ENCODE measurements at regions not wholly inside any gene's neighbourhood (a gene's known extent, or its start where the extent isn't known, plus 50 kb on each side); places are given as distances from the start of the nearest gene placed in this dataset.

GRCh38 chr11:64499261-64500004 lies 56.3 kb upstream of the SLC22A11 start:
- Histone ChIP-seq H3K27me3 (ENCODE audit: control insufficient read depth in 2 of 2, insufficient read depth in 2 of 2, low read length in 2 of 2) (peaks cover 2 to 4% of the 10 kb centered on the region in 2 experiments; a peak in 1 of 5 replicates), H3K4me2 (ENCODE audit: insufficient read depth, low read length) (peak overlapping the region; percentile 54), H3K4me3 (peak overlapping the region; percentile 24; the same call in 1 of the 2 replicates), H3K27ac (ENCODE audit: extremely low read depth, low read depth, low read length) (peak overlapping the region; percentile 68), H2AFZ (ENCODE audit: low read depth, low read length) (peak overlapping the region; percentile 91), H4K20me1 (replicated peaks; ENCODE audit: control insufficient read depth, insufficient read depth, low read length) (no peaks in the 10 kb centered on the region), H3K79me2 (ENCODE audit: control insufficient read depth, insufficient read depth, low read length) (peaks cover 6% of the 10 kb centered on the region; the same call in 2 of the 3 replicates), H3K36me3 (ENCODE audit: control insufficient read depth, insufficient read depth, low read length) (no peaks in the 10 kb centered on the region), H3K9ac (ENCODE audit: insufficient read depth in 1 of 2, low read depth in 2 of 2, low read length in 2 of 2) (peak overlapping the region; percentile 57 to 79; a peak in 3 of 4 replicates), H3K4me1 (replicated peaks in 1 of 2; ENCODE audit: control insufficient read depth in 2 of 2, insufficient read depth in 2 of 2, low read length in 2 of 2) (peaks cover 12 to 23% of the 10 kb centered on the region in 2 experiments), H3K9me1 (ENCODE audit: control insufficient read depth, insufficient read depth, low read length) (no peaks in the 10 kb centered on the region), H3K9me3 (replicated peaks; ENCODE audit: control insufficient read depth, insufficient read depth, low read depth, low read length) (no peaks in the 10 kb centered on the region)
- ChIA-PET POLR2A (no interaction called here), CTCF (ENCODE audit: low intra/inter-chr PET ratio) (no interaction called here)
- BruUV-seq (replicated peaks), result no TSS peak
- peak in 1 of 4 experiments; percentile 19 for DNase-seq (ENCODE audit: extremely low read depth in 1 of 4, low spot score in 3 of 4)
- 31% methylated on average over 15 of the region's 16 CpGs for WGBS (ENCODE audit: insufficient coverage, low coverage, missing lambda C conversion rate)
- intact Hi-C loops (cut with micrococcal nuclease), result no loop called here
- TF ChIP-seq CBFA2T3 (IDR thresholded peaks at IDR 0.05) (0 out of 2 replicates have a peak, but pooled peaks have one; percentile 15), MXD1 (CRISPR knock-in tag; IDR thresholded peaks at IDR 0.05; ENCODE audit: borderline replicate concordance, poor library complexity, severe bottlenecking) (no peak), ZNF175 (CRISPR knock-in tag; IDR thresholded peaks at IDR 0.05; ENCODE audit: low read depth) (0 out of 2 replicates have a peak, but pooled peaks have one; percentile 8), EP300 (IDR thresholded peaks at IDR 0.05; ENCODE audit: low read length) (peak; percentile 35; the same call in 1 of the 2 replicates), TEAD2 (tag; IDR thresholded peaks at IDR 0.05) (0 out of 2 replicates have a peak, but pooled peaks have one; percentile 20), SP1 (CRISPR knock-in tag; IDR thresholded peaks at IDR 0.05) (peak; percentile 3; the same call in 1 of the 2 replicates), ZFX (CRISPR knock-in tag; IDR thresholded peaks at IDR 0.05) (peak; percentile 15; the same call in 1 of the 2 replicates), ZNF780A (CRISPR knock-in tag; IDR thresholded peaks at IDR 0.05) (no peak), MTA3 (IDR thresholded peaks at IDR 0.05; ENCODE audit: borderline replicate concordance) (no peak), MBD2 (IDR thresholded peaks at IDR 0.05; ENCODE audit: borderline replicate concordance, low read depth) (0 out of 2 replicates have a peak, but pooled peaks have one; percentile 14), TCF3 (CRISPR knock-in tag; IDR thresholded peaks at IDR 0.05) (peak; percentile 28)
- in situ Hi-C loops (cut with MboI), result no loop called here
- peak; percentile 44 for FAIRE-seq
- peak; percentile 61 for ATAC-seq

All from K562 (cell line).